COLO668 (cell line): ENCODE measurements at regions not wholly inside any gene's neighbourhood (a gene's known extent, or its start where the extent isn't known, plus 50 kb on each side); places are given as distances from the start of the nearest gene placed in this dataset.

Source experiments
- DNase-seq: peaks from one replicate; lab custom pipeline; 2025; ENCODE audit not compliant: unreplicated experiment; lab: John Stamatoyannopoulos, UW

DNA sequence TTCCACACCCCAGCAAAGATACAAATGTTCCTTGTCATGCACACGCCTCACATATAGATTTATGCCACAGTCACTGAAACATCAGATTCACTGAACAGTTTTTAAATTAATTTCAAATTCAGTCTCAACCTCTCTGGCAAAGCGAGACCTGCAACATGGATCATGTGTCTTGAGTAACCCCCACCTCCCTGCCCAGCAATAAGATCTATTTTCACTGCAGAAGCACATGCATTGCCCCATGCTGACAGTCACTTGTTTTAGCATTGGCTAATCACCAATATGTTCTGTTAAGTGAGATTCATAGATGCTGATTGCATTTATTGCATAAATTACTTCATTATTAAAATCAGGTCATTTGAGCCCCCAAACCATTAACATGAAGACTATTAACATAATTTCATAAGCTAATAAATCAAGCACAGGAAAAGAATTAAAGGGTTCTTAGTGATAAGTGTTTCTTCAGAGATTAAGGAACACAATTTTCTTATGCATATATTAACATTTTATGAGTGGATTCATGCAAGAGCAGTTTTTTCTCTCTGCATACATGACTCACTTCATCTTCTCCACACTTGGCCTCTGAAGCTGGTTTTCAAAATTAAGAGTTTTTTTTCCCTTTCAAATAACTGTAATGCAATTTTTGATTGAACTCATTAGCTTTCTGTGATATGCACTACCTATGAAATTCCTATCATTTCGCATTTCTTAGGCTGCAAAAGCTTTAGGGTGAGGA, 173.2 kb upstream of the SOX4 start:
- DNase-seq, result no peak

DNA sequence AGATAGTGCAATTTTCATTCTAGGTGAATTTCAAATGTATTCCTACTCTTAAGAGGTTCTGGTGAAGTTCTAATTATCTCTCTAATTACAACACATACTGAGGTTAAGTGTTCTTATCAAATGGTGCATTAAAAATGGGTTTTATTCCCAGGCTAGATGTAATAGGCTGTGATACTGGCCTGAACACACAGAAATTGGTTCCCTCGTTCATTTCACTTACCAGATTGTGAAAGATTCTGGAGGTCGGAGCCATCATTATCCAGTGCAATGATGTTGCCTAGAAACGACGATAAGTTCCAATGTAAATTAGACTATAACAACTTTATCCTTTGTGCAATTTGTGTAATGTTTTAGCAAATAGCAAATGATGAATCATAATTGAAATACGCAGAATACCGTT, 172.6 kb upstream of the SOX4 start:
- no peak for DNase-seq

DNA sequence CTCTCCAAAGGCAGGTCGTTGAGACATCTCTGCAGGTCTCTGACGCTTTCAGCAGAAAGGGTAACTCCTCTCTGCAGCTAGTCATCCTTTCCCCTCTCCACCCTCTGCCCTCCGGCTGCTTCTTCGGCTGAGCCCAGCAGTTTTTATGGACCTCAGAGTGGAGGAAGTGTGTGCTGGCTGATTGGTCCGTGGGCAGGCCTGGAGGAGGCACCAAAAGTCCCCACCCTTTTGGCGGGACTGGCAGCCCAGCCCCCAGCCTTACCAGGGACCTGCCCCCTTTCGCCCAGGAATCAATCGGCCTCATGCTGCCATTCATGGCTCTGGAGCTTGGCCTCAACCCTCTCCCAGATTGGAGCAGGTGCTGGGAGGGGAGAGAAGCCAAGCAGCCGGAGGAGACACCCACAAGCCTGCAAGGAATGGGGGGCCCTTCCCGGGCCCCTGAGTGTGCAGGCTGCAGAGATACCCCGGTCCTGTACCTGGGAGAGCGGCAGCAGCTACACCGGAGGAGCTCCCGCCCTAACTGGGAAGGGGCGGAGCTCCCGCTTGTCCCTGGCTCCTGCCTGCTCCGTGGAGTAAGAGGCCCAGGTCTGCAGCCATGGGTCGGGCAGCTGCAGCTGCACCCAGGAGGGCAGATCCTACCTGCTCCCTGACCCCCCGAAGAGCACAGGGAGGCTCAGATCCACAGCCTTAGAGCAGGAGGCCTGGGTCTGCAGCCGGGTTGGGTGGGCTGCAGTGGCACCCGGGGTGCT, 170.3 kb upstream of the SOX4 start:
- DNase-seq, result no peak

DNA sequence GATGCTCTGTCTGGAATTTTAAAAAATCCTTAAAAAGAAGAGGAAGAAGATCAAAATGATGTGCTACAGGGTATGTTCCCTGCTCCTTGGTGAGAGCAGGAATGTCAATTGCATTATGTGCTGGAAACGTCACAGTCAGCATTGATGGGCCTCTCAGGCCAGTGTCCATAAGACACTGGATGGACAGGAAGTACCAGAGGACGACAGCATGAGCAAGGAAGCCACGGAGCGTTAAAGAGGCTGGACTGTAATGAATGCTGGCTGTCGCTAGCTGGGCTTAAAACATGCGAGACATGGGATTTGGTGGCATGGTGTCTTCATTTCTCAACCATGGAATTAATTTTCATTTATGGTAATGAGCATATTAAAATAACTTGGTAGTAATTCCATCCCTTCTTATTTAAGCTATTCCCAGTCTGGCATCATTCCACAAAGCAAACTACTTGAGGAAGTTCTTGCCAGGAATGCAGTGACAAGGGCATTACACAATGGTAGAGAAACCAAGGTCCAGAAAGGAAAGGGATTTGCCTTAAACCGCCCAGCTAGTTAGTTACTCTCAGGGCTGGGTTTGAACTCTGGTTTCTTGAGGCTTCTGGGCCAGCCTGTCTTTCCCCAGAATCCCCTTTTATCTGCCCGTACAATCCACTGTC, 166.6 kb upstream of the SOX4 start:
- DNase-seq, result no peak

DNA sequence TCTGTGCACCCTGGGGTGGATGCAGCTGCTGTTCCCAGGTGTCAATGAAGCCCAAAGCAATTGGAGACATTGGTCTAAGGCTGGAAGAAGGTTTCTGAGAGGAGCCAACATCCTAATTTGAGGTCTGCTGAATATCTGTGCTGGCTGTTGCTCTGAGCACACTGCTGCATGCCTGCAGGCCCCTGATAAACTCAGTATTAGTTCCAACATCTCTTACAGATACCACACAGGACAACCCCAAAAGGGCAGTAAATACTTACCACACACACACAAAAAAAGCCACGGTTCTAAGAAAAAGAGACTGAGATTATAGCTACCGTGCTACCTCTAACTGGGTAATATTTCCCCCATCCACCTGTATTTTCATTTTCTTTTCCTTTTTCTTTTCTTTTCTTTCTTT, 164.3 kb upstream of the SOX4 start:
- DNase-seq, result no peak

DNA sequence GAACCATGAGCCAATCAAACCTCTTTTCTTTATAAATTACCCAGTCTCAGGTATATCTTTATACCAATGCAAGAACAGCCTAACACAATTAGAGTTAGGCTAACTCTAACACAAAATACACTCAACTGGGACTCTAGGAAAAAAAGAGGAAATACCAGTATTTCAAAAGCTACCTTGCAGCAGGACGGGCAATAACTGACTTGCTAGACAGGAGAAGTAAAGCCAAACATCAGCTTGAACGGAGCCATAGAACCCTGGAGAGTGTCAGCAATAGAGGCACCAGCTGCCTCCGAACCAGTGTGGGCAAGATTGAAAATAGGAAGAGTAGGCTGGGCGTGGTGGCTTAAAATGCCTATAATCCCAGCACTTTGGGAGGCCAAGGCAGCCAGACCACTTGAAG, 162.0 kb upstream of the SOX4 start:
- no peak for DNase-seq

DNA sequence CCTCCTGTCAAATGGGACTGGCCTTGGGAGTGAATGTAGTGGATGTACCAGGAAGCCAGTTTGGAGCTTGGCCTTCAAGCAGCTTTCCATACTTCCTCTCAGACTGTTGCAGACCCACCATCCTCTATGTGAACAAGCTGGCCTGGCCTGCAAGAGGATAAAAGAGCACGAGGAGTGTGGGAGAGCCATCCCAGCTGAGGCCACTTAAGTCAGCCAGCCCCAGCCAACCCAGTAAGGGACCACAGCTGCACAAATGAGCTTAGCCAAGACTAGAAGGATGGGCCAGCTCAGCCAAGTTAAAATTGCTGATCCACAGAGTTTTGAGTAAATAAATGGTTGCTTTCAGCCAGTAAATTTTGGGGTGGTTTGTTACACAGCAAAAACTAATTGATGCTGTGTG, 156.9 kb upstream of the SOX4 start:
- no peak for DNase-seq

DNA sequence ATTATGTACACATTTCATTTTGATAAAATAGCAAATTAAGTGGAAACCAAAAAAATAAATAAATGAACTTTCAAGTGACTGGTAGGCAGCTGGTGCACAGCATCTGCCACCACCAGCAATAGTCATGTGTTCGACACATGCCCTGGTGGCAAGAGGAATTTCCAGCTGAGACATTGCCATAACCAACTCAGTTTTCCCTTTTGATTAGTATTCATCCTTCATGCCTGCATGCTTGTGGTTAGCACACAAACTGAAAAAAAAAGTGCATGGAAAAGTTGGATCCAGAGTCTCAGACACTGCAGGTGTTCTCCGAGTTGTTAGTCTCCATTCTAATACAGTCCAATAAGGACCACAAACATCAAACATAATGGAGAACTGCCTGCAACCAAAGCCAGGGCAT, 156.0 kb upstream of the SOX4 start:
- DNase-seq, result no peak

DNA sequence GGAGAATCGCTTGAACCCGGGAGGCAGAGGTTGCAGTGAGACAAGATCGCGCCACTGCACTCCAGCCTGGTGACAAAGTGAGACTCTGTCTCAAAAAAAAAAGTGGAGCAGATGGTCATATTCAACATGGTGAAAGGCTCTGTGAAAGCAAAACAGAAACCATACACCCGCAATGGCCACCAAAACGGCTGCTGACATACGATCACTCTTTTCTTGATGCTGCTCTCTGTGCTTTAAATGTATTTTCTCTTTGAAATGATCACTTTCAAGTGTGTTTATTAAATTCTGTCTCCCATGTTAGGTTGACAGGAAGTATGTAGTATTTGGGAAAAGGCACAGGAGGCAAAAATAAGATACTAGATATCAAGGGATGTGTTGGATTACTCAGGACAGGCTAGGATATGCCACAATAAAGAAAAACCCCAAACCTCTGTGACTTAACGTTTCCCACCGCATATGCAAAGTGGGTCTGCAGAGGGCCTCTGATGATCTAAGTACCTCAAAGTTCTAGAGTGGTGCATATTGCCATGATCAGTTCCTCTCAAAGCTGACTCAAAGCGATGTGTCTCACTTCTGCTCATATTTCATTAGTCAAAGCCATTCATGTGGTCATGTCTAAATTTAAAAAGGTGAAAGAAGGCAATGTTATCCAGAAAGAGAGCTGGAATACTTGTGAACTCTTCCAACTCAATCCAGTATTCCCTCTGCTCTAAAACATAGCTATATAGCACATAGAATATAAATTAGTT, 155.1 kb upstream of the SOX4 start:
- no peak for DNase-seq

DNA sequence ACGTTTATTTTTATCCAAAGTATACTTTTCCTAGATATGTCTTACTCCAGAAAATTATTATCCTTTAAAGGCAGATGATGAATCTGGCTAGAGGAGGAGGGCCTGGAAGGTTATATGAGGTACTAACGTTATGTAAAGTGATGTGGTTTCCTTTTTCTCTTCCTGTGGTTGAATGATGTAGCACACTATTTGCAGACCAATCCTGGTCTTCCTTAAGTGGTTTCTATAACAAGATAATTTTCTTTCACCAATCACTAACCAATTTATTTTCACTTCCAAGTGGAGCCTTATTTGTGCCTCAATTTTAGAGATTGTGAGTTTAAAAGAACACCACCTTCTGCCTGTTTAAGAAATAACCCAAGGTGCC, 154.6 kb upstream of the SOX4 start:
- no peak for DNase-seq

DNA sequence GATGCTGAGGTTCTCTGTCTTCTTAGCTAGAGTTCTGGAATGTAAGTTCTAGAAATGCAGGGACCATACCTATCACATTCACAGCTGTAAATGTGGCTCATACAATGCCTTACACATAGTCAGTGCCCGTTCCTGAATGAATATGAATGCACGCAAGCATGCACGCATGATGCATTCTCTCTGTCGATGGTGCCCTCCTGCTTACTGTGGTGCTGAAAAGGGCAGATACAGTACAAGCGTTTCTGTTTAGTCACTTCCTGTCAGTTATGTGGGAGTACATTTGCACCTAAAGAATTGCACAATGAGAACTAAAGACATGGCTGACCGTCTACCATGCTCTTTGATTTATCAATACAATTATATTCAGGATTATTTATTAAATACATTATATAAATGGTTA, 152.2 kb upstream of the SOX4 start:
- DNase-seq, result no peak

DNA sequence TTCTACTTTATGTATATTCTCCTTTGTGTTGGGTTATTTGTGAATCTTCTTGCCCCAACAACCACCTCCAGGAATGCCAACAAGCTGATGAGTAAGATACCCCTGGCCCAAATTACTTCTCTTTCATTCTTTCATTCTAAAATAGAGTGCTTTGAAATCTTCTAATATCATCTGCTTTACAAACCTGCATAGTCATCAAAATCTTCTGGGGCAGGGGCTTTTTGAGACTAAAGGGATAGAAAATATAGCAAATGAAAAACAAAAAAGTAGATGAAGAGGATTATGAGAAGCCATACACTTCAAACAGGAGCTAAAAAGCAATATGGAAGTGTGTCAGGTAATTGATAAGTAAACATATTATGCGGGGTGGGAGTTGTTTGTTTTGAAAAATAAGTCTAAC, 150.7 kb upstream of the SOX4 start:
- DNase-seq, result no peak

DNA sequence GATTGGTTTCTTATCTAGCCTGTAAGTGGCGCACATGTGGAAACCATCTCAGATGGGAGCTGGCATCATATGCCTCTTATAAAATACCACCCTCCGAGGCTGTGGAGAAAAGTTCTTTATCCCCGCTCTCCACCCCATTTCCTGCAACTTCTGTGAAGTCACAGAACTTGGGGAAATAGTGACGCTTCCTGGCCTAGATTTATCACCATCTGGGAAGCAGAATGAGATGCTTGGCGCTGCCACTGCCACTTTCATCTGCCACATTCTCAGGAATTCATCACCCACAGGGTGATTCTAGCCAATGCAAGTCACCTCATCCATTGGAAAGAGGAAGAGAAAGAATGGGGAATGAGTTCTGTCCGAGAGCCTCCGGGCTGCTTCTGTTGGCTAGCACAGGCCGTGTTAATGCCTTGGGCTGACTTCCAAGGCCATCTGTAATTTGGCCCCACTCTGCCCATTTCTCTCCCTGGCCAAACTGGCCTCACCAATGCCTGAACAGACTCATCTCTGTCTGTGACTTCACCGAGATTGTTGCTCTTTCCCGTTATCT, 148.8 kb upstream of the SOX4 start:
- DNase-seq, result no peak

DNA sequence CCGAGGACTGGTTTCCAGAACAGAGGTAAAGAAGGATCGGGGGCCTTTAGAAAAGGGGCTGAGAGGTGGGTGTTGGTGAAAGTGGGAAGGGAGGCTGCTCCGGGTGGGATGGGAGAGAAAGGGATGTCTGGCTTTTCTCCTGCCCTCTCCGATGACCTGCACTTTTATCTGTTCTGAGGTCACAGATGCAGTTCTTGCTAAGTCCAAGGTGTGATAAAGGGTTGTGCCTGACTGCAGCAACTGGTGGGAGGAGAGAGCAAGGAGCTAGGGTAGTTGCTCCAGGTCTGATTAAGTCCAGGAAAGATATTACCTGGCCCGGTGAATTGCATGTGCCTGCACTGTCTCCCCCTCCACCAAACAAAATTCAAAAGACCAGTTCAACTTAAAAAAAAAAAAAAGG, 145.6 kb upstream of the SOX4 start:
- DNase-seq, result no peak

DNA sequence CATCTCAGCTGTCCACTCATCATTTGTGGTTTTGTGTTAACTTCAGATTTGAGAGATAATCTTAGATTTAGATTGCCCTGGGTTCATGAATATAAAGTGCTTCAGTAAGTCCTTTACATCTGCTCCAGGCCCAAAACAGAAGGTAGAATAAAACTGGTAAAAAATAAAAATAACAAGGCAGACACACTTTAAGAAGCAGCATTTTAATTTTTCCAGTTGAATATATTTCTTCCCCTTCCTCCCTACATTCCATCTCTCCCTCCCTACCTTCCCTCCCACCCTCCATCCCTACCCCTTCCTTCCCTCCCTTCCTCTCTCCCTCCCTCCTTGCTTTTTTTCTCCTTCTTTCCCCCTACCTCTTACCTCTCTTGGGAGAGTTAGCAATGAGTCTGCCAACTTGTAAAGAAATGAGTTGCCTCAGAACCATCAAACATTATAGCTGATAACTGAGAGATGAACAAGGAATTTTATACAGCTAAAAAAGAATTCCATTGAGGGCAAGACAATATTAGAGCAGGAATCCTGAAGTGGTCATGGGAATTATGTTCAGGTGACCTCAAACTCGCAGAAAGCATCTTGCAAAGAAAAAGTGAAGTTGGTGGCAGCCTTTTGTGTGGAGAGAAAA, 145.0 kb upstream of the SOX4 start:
- DNase-seq, result no peak

DNA sequence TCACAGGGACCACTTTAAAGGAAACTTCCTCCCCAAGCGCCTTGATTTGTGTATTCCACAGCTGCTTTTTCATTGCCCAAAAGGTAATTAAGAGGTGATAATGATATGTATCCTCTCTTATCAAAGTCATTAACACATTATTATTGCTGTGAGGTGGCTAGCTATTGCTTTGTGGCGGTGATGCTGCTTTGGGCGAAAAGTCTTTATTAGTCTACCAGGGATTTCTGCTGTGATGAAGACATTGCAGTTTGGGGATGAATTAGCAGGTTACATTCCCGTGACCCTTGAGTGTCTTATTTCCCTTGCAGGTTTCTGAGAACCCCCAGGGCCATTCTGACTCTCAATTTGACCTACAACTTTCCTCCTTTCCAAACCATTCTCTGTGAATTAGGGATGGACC, 143.4 kb upstream of the SOX4 start:
- DNase-seq, result no peak

DNA sequence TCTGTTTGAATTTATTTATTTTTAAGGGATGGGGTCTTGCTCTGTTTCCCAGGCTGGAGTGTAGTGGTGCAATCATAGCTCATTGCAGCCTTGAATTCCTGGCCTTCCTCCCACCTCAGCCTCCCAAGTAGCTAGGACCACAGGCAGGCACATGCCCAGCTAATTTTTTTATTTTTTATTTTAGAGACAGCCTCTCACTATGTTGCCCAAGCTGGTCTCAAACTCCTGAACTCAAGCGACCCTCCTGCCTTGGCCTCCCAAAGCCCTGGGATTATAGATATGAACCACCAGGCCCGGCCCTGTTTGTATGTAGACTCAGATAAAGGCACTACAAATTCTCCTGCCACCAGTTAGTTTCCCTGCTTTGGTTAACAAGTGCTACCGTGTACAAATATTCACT, 142.9 kb upstream of the SOX4 start:
- no peak for DNase-seq

DNA sequence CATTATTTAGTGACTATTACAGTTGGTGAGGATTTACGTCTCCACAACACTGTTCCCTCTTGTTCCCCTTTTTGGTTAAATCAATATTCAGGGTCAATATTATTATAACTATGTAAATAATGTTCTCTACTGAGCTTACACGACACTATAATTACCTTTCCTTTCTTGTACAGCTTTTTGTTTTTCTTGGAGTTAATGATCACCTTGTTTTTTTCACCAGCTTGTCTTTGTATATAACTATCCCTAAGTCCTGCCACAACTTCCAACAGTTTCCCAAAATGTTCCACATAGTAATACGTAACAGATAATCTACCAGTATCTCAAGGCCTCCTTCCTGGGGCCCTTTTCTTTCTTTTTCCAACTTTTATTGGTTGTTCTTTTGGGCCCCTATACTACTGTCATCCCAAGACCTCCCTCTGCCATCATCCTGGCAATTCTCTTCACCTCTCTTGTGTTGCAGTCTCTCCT, 142.0 kb upstream of the SOX4 start:
- no peak for DNase-seq

DNA sequence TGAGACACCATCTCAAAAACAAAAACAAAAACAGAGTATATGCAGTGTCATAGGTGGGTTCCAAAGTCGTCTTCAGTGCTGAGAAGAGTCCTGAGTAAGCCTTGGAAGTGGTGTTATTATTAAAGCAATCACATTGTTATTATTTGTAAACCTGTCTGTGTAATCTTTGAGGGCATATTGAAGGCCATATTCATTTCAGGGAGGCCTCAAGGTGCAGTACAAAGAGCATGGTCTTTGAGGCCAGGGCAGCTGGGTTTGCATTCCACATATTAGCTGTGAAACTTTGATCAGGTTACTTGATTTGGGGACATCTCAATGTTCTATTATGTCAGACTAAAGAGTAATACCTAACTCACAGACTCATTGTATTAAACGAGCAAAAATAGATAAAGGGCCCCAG, 139.3 kb upstream of the SOX4 start:
- DNase-seq, result no peak

DNA sequence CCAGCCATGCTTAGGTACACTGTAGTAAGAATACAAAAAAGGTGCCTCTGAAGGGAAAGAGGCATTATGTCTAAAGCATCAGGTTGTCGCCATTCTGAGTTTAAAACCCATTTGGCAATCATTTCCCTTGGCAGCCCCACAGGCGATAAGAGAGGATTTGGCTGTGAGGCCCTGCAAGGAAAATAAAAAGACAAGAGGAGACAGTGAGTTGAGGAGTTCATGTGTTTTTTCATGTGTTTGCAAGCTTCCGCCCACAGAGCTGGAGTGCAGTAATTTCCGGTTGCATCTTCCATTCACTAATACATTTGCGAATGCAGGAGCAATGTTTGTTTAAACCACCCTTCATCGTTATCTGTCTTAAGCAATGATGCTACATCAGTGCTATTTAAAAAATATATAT, 138.5 kb upstream of the SOX4 start:
- DNase-seq, result no peak

DNA sequence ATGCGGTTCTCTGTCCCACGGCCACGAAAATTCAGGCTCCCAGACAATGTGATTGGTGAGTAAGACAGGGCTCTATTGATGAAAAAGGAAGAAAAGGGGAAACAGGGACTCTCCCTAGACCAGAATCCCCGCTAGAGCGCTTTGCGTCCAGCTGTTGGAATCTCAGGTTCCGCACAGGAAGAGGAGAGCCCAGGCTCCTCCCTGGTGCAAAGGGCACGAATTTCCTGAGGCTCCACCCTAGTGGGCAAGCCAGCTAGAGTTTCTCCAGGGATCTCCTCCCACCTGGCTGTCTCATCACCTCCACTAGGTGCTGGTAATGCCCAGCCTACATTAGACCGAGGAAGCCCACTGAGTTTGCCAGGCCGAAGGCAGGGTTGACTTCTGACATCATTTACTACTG, 135.9 kb upstream of the SOX4 start:
- no peak for DNase-seq
